ENCODE measurements at regions not wholly inside any gene's neighbourhood (a gene's known extent, or its start where the extent isn't known, plus 50 kb on each side); places are given as distances from the start of the nearest gene placed in this dataset.

DNA sequence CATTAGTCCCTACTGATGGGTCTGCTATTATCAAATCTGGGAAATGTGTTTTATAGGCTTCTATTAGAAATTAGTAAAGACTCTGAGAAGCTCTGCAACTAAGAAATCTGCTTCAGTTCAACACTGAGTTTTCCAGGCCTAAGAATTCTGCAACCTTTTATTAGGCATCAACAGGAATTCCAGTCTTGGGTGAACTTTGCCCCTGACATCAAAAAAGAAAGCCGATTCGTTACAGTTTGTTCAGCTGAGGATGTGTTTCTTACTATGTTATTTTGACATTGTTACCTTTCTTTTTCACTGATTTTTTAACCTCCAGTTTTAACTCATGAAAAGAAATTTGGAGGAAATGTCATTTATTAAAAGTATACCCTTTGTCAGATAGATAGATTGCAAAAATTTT is 131.5 kb upstream of the KCNH8 start (continued):
- TF ChIP-seq, protein P1, sequence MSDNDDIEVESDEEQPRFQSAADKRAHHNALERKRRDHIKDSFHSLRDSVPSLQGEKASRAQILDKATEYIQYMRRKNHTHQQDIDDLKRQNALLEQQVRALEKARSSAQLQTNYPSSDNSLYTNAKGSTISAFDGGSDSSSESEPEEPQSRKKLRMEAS (IDR thresholded peaks at IDR 0.05), result no peak

DNA sequence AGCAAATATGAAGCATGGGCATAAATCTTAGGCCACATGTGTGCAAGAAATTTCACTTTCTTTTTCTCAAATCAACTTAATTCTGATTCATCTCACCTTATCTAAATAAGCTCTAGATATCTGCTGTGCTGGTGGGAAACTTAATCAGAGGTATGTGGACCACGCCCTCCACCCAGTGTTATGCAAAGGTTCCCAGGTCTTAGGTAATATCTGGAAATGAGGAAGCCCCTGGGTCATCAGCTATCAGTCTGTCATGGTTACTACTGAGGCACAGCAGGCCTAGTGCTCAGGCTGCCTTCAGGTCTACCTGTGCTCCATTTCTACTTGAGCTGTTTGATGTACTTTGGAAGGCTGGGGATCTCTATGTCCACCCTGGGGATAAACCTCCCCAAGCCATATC is 134.4 kb upstream of the KCNH8 start:
- Histone ChIP-seq H3K4me1 (ENCODE audit: control insufficient read depth in 4 of 4, insufficient read depth in 4 of 4, low read length in 3 of 4) (no peaks in the 10 kb centered on the region), H3K27ac (ENCODE audit: low read depth in 1 of 2, low read length in 2 of 2) (no peak overlapping the region), H3K36me3 (ENCODE audit: control insufficient read depth in 4 of 4, insufficient read depth in 3 of 4, low read depth in 1 of 4, low read length in 3 of 4) (no peaks in the 10 kb centered on the region), H3K4me3 (ENCODE audit: low read depth in 1 of 3, low read length in 3 of 3) (no peak overlapping the region), H3K27me3 (ENCODE audit: control insufficient read depth in 4 of 4, insufficient read depth in 4 of 4, low read length in 3 of 4) (no peaks in the 10 kb centered on the region), H3K9me3 (ENCODE audit: control insufficient read depth in 4 of 4, low read length in 3 of 4) (no peaks in the 10 kb centered on the region), H3K9ac (ENCODE audit: low read depth in 1 of 2, low read length in 2 of 2) (no peak overlapping the region)
- DNase-seq (ENCODE audit: low spot score), result no peak
- 56% methylated on average over 1 of the region's 1 CpG for WGBS
- TF ChIP-seq RXRA (IDR thresholded peaks at IDR 0.05) (no peak), GABPA (IDR thresholded peaks at IDR 0.05 in 1 of 2, conservative IDR thresholded peaks at IDR 0.05 in 1 of 2) (no peak), FOXA2 (IDR thresholded peaks at IDR 0.05) (no peak), YY1 (IDR thresholded peaks at IDR 0.05) (no peak), FOXA1 (IDR thresholded peaks at IDR 0.05) (no peak), RAD21 (IDR thresholded peaks at IDR 0.05) (no peak), SP1 (IDR thresholded peaks at IDR 0.05) (no peak), EGR1 (IDR thresholded peaks at IDR 0.05; ENCODE audit: low read depth in 2 of 2) (no peak)
- TF ChIP-seq, protein P2, sequence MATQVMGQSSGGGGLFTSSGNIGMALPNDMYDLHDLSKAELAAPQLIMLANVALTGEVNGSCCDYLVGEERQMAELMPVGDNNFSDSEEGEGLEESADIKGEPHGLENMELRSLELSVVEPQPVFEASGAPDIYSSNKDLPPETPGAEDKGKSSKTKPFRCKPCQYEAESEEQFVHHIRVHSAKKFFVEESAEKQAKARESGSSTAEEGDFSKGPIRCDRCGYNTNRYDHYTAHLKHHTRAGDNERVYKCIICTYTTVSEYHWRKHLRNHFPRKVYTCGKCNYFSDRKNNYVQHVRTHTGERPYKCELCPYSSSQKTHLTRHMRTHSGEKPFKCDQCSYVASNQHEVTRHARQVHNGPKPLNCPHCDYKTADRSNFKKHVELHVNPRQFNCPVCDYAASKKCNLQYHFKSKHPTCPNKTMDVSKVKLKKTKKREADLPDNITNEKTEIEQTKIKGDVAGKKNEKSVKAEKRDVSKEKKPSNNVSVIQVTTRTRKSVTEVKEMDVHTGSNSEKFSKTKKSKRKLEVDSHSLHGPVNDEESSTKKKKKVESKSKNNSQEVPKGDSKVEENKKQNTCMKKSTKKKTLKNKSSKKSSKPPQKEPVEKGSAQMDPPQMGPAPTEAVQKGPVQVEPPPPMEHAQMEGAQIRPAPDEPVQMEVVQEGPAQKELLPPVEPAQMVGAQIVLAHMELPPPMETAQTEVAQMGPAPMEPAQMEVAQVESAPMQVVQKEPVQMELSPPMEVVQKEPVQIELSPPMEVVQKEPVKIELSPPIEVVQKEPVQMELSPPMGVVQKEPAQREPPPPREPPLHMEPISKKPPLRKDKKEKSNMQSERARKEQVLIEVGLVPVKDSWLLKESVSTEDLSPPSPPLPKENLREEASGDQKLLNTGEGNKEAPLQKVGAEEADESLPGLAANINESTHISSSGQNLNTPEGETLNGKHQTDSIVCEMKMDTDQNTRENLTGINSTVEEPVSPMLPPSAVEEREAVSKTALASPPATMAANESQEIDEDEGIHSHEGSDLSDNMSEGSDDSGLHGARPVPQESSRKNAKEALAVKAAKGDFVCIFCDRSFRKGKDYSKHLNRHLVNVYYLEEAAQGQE (IDR thresholded peaks at IDR 0.05), result no peak
- TF ChIP-seq, protein P1 (IDR thresholded peaks at IDR 0.05), result no peak
- TF ChIP-seq, protein P3, sequence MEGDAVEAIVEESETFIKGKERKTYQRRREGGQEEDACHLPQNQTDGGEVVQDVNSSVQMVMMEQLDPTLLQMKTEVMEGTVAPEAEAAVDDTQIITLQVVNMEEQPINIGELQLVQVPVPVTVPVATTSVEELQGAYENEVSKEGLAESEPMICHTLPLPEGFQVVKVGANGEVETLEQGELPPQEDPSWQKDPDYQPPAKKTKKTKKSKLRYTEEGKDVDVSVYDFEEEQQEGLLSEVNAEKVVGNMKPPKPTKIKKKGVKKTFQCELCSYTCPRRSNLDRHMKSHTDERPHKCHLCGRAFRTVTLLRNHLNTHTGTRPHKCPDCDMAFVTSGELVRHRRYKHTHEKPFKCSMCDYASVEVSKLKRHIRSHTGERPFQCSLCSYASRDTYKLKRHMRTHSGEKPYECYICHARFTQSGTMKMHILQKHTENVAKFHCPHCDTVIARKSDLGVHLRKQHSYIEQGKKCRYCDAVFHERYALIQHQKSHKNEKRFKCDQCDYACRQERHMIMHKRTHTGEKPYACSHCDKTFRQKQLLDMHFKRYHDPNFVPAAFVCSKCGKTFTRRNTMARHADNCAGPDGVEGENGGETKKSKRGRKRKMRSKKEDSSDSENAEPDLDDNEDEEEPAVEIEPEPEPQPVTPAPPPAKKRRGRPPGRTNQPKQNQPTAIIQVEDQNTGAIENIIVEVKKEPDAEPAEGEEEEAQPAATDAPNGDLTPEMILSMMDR (IDR thresholded peaks at IDR 0.05; ENCODE audit: low read depth, low read length, missing input control), result no peak
- TF ChIP-seq, protein P4, sequence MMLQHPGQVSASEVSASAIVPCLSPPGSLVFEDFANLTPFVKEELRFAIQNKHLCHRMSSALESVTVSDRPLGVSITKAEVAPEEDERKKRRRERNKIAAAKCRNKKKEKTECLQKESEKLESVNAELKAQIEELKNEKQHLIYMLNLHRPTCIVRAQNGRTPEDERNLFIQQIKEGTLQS (IDR thresholded peaks at IDR 0.05), result no peak

DNA sequence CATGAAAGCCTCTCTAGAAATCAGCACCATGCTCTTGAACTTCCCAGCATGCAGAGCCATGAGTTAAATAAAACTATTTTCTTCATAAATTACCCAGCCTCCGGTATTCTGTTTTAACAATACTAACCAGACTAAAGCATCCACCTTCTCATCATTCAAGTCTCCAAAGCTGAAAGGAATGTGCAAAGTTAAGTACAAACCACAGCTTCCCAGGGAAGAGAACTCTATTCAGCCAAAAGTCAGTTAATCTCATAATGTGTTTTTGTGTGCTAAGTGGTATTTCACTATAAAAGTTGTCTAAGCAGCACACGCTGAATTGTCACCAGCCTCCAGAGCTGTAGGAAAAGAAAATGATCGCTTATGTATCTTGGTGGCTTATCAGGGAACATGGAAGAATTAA is 135.5 kb upstream of the KCNH8 start:
- Histone ChIP-seq H3K4me3 (ENCODE audit: low read depth in 1 of 3, low read length in 3 of 3) (no peak overlapping the region), H3K27me3 (ENCODE audit: control insufficient read depth in 4 of 4, insufficient read depth in 4 of 4, low read length in 3 of 4) (no peaks in the 10 kb centered on the region), H3K4me1 (ENCODE audit: control insufficient read depth in 4 of 4, insufficient read depth in 4 of 4, low read length in 3 of 4) (no peaks in the 10 kb centered on the region), H3K9me3 (ENCODE audit: control insufficient read depth in 4 of 4, low read length in 3 of 4) (no peaks in the 10 kb centered on the region), H3K36me3 (ENCODE audit: control insufficient read depth in 4 of 4, insufficient read depth in 3 of 4, low read depth in 1 of 4, low read length in 3 of 4) (no peaks in the 10 kb centered on the region), H3K27ac (ENCODE audit: low read depth in 1 of 2, low read length in 2 of 2) (no peak overlapping the region), H3K9ac (ENCODE audit: low read depth in 1 of 2, low read length in 2 of 2) (no peak overlapping the region)
- no peak for DNase-seq (ENCODE audit: low spot score)
- WGBS, result 83% methylated on average over 3 of the region's 3 CpGs
- TF ChIP-seq, protein P2 (IDR thresholded peaks at IDR 0.05), result no peak
- TF ChIP-seq, protein P5, sequence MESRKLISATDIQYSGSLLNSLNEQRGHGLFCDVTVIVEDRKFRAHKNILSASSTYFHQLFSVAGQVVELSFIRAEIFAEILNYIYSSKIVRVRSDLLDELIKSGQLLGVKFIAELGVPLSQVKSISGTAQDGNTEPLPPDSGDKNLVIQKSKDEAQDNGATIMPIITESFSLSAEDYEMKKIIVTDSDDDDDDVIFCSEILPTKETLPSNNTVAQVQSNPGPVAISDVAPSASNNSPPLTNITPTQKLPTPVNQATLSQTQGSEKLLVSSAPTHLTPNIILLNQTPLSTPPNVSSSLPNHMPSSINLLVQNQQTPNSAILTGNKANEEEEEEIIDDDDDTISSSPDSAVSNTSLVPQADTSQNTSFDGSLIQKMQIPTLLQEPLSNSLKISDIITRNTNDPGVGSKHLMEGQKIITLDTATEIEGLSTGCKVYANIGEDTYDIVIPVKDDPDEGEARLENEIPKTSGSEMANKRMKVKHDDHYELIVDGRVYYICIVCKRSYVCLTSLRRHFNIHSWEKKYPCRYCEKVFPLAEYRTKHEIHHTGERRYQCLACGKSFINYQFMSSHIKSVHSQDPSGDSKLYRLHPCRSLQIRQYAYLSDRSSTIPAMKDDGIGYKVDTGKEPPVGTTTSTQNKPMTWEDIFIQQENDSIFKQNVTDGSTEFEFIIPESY (IDR thresholded peaks at IDR 0.05), result no peak
- TF ChIP-seq, protein P3 (IDR thresholded peaks at IDR 0.05; ENCODE audit: low read depth, low read length, missing input control), result no peak
- no peak for TF ChIP-seq HNF4G (IDR thresholded peaks at IDR 0.05)
- no peak for TF ChIP-seq RAD21 (IDR thresholded peaks at IDR 0.05)
- TF ChIP-seq, protein P1 (IDR thresholded peaks at IDR 0.05), result no peak
- no peak for TF ChIP-seq TAF1 (conservative IDR thresholded peaks at IDR 0.05)
- no peak for TF ChIP-seq NR2F2 (IDR thresholded peaks at IDR 0.05)

All from liver (tissue), 8 donors.